Esophagus squamous epithelium (tissue), 4 donors: ENCODE measurements at regions not wholly inside any gene's neighbourhood (a gene's known extent, or its start where the extent isn't known, plus 50 kb on each side); places are given as distances from the start of the nearest gene placed in this dataset.

Experiments used
- POLR2A ChIP-seq, 4 donors: fragments of 450-650 bp; IDR thresholded peaks; one replicate each; pipeline ENCODE4 v1.6.1; 2017; ENCODE audit warnings: antibody characterized with exemption in 4 of 4, mild to moderate bottlenecking in 4 of 4, moderate library complexity in 3 of 4
- TF ChIP-seq, protein P1 (sequence below), 6 experiments: fragments of 450-650 bp in 4 of 6; fragments of 200-600 bp in 2 of 6; sonication (generic) in 2 of 6; IDR thresholded peaks; one replicate each; pipeline ENCODE4 v1.5.1; 2016 to 2019; ENCODE audit warnings: antibody characterized with exemption in 6 of 6, mild to moderate bottlenecking in 4 of 6, moderate library complexity in 4 of 6

GRCh38 chr1:13926556-13926955 is 226.6 kb downstream of the PRDM2 start:
- TF ChIP-seq POLR2A (IDR thresholded peaks at IDR 0.05) = no peak
- TF ChIP-seq, protein P1, sequence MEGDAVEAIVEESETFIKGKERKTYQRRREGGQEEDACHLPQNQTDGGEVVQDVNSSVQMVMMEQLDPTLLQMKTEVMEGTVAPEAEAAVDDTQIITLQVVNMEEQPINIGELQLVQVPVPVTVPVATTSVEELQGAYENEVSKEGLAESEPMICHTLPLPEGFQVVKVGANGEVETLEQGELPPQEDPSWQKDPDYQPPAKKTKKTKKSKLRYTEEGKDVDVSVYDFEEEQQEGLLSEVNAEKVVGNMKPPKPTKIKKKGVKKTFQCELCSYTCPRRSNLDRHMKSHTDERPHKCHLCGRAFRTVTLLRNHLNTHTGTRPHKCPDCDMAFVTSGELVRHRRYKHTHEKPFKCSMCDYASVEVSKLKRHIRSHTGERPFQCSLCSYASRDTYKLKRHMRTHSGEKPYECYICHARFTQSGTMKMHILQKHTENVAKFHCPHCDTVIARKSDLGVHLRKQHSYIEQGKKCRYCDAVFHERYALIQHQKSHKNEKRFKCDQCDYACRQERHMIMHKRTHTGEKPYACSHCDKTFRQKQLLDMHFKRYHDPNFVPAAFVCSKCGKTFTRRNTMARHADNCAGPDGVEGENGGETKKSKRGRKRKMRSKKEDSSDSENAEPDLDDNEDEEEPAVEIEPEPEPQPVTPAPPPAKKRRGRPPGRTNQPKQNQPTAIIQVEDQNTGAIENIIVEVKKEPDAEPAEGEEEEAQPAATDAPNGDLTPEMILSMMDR (IDR thresholded peaks at IDR 0.05) = no peak
